ENCODE measurements at regions not wholly inside any gene's neighbourhood (a gene's known extent, or its start where the extent isn't known, plus 50 kb on each side); places are given as distances from the start of the nearest gene placed in this dataset.

- Histone ChIP-seq H3K9me3 (ENCODE audit: control insufficient read depth, low read length) (no peaks in the 10 kb centered on the region), H3K27ac (ENCODE audit: insufficient read depth, low read depth, low read length, poor library complexity, severe bottlenecking) (no peak overlapping the region), H3K4me3 (ENCODE audit: insufficient read depth, low read depth, low read length) (no peak overlapping the region), H3K27me3 (ENCODE audit: control insufficient read depth, insufficient read depth, low read length, poor library complexity, severe bottlenecking) (no peaks in the 10 kb centered on the region), H3K4me1 (ENCODE audit: control insufficient read depth, insufficient read depth, low read length) (peaks cover 4% of the 10 kb centered on the region), H3K36me3 (ENCODE audit: control insufficient read depth, insufficient read depth, low read length) (no peaks in the 10 kb centered on the region)
- WGBS, 2 experiments, result 68 to 72% methylated on average over 4 of the region's 4 CpGs
These were observed 477.7 kb upstream of the HS6ST1 start for GRCh38 chr2:128796321-128796720.

- Histone ChIP-seq H3K36me3 (ENCODE audit: control insufficient read depth, insufficient read depth, low read length) (no peaks in the 10 kb centered on the region), H3K4me1 (ENCODE audit: control insufficient read depth, insufficient read depth, low read length) (no peaks in the 10 kb centered on the region), H3K27ac (ENCODE audit: insufficient read depth, low read depth, low read length, poor library complexity, severe bottlenecking) (no peak overlapping the region), H3K4me3 (ENCODE audit: insufficient read depth, low read depth, low read length) (no peak overlapping the region), H3K9me3 (ENCODE audit: control insufficient read depth, low read length) (no peaks in the 10 kb centered on the region), H3K27me3 (ENCODE audit: control insufficient read depth, insufficient read depth, low read length, poor library complexity, severe bottlenecking) (no peaks in the 10 kb centered on the region)
- WGBS, 2 experiments, result 92 to 93% methylated on average over 4 of the region's 4 CpGs
These were observed 478.4 kb upstream of the HS6ST1 start for GRCh38 chr2:128797092-128797491.

DNA sequence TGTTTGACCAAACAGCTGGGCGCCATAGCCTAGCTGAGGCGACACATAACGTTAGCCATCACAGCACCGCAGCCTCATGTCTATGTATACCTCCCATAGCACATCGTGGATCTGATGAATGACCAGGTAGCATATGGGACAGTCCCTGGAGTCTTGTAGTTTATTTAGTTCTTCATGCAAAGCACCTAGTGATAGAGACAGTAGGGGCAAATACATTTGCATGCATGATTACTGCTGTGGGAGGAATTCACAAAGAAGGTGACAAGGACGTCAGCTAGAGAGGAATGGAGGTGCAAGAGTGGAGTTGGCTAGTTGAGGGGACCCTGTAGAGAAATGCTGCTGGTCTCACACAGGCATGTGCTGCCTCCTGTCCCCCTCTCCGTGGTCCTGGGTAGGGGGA, 478.9 kb upstream of the HS6ST1 start:
- H3K27me3 ChIP-seq (ENCODE audit: control insufficient read depth, insufficient read depth, low read length, poor library complexity, severe bottlenecking), result no peaks in the 10 kb centered on the region
- no peak overlapping the region for H3K4me3 ChIP-seq (ENCODE audit: insufficient read depth, low read depth, low read length)
- 93% methylated on average over 7 of the region's 7 CpGs for WGBS, 2 experiments
- H3K4me1 ChIP-seq (ENCODE audit: control insufficient read depth, insufficient read depth, low read length), result no peaks in the 10 kb centered on the region
- no peaks in the 10 kb centered on the region for H3K9me3 ChIP-seq (ENCODE audit: control insufficient read depth, low read length)
- no peak overlapping the region for H3K27ac ChIP-seq (ENCODE audit: insufficient read depth, low read depth, low read length, poor library complexity, severe bottlenecking)
- H3K36me3 ChIP-seq (ENCODE audit: control insufficient read depth, insufficient read depth, low read length), result no peaks in the 10 kb centered on the region

GRCh38 chr2:128797937-128798336, 479.3 kb upstream of the HS6ST1 start:
- no peaks in the 10 kb centered on the region for H3K27me3 ChIP-seq (ENCODE audit: control insufficient read depth, insufficient read depth, low read length, poor library complexity, severe bottlenecking)
- H3K9me3 ChIP-seq (ENCODE audit: control insufficient read depth, low read length), result no peaks in the 10 kb centered on the region
- H3K4me3 ChIP-seq (ENCODE audit: insufficient read depth, low read depth, low read length), result no peak overlapping the region
- H3K4me1 ChIP-seq (ENCODE audit: control insufficient read depth, insufficient read depth, low read length), result no peaks in the 10 kb centered on the region
- no peak overlapping the region for H3K27ac ChIP-seq (ENCODE audit: insufficient read depth, low read depth, low read length, poor library complexity, severe bottlenecking)
- 92 to 93% methylated on average over 6 of the region's 6 CpGs for WGBS, 2 experiments
- H3K36me3 ChIP-seq (ENCODE audit: control insufficient read depth, insufficient read depth, low read length), result no peaks in the 10 kb centered on the region

DNA sequence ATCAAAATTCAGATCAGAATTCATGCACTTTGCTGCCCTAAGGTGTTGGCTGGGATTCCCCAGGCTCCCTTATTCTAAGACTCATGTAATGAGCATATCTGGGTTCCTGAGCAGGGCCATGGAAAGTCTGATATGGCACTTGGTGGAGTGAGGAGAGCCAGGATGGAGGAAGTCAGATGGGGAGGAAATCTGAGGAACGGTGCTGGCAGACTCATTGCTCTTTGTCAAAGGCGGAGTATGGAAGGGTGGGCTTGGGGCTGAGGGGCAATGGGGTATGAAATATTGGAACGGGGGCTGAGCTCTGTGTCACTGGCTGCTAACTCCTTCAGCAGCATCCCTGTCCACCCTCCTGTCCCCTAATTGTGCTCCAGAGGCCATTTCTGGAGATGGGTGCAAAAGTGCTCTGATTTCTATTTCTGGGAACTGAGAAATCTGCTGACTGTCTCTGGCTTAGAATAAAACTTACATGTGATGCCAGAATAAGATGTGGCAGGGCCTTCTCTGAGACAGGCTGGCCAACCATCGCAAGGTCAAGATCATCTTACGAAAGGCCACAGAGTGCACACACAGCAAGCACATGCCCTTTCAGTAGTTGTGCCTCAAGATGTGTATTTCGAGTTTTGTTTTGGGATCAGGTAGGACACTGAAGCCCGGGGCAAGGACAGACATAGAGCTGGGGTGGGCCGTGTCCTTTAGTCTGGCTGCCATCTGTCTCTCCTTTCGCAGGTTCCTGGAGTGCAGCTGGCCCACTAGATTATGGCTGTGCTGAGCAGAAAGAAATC, 480.0 kb upstream of the HS6ST1 start:
- H3K27ac ChIP-seq (ENCODE audit: insufficient read depth, low read depth, low read length, poor library complexity, severe bottlenecking), result no peak overlapping the region
- H3K9me3 ChIP-seq (ENCODE audit: control insufficient read depth, low read length), result no peaks in the 10 kb centered on the region
- no peaks in the 10 kb centered on the region for H3K27me3 ChIP-seq (ENCODE audit: control insufficient read depth, insufficient read depth, low read length, poor library complexity, severe bottlenecking)
- no peaks in the 10 kb centered on the region for H3K36me3 ChIP-seq (ENCODE audit: control insufficient read depth, insufficient read depth, low read length)
- H3K4me3 ChIP-seq (ENCODE audit: insufficient read depth, low read depth, low read length), result no peak overlapping the region
- WGBS, 2 experiments, result 86 to 93% methylated on average over 8 to 9 of the region's 9 CpGs
- no peaks in the 10 kb centered on the region for H3K4me1 ChIP-seq (ENCODE audit: control insufficient read depth, insufficient read depth, low read length)

DNA sequence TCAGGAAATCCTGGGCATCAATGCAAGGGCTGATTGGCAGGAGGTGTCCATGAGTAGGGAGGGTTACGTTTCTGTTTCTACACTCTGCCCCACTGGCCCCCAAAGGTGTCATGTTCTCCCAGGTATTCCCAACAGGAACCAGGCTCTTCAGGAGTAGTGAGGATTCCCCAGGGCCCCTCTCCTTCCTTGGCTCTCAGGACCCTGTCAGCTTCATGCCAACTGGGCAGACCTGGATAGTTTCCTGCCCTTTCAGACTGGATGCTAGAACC, 480.6 kb upstream of the HS6ST1 start:
- Histone ChIP-seq H3K27me3 (ENCODE audit: control insufficient read depth, insufficient read depth, low read length, poor library complexity, severe bottlenecking) (no peaks in the 10 kb centered on the region), H3K9me3 (ENCODE audit: control insufficient read depth, low read length) (no peaks in the 10 kb centered on the region), H3K4me1 (ENCODE audit: control insufficient read depth, insufficient read depth, low read length) (no peaks in the 10 kb centered on the region), H3K27ac (ENCODE audit: insufficient read depth, low read depth, low read length, poor library complexity, severe bottlenecking) (no peak overlapping the region), H3K36me3 (ENCODE audit: control insufficient read depth, insufficient read depth, low read length) (no peaks in the 10 kb centered on the region), H3K4me3 (ENCODE audit: insufficient read depth, low read depth, low read length) (no peak overlapping the region)
- WGBS, 2 experiments, result 72 to 89% methylated on average over 1 of the region's 1 CpG

DNA sequence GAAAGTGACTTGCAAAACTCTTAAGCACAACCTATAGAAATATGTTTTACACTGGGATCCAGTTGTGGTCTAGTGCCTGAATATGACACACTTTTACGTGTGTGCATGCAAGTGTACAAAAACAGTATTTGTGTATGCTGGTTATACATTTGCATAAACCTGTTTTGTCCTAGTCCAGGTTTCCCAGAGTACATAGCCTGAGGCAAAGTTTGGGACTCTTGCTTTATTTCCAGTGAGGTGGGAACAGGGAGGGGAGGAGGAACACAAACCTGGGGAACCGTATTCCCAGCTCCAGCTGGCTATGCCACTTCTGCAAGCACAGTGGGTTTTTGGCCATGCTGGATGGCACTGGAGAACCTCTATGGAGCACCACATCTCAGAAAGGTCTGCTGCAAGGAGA, 481.1 kb upstream of the HS6ST1 start:
- H3K4me1 ChIP-seq (ENCODE audit: control insufficient read depth, insufficient read depth, low read length), result no peaks in the 10 kb centered on the region
- no peaks in the 10 kb centered on the region for H3K27me3 ChIP-seq (ENCODE audit: control insufficient read depth, insufficient read depth, low read length, poor library complexity, severe bottlenecking)
- H3K4me3 ChIP-seq (ENCODE audit: insufficient read depth, low read depth, low read length), result no peak overlapping the region
- H3K9me3 ChIP-seq (ENCODE audit: control insufficient read depth, low read length), result no peaks in the 10 kb centered on the region
- no peaks in the 10 kb centered on the region for H3K36me3 ChIP-seq (ENCODE audit: control insufficient read depth, insufficient read depth, low read length)
- H3K27ac ChIP-seq (ENCODE audit: insufficient read depth, low read depth, low read length, poor library complexity, severe bottlenecking), result no peak overlapping the region
- WGBS, 2 experiments, result 92 to 93% methylated on average over 2 of the region's 2 CpGs

- no peak overlapping the region for H3K27ac ChIP-seq (ENCODE audit: insufficient read depth, low read depth, low read length, poor library complexity, severe bottlenecking)
- WGBS, 2 experiments, result 90% methylated on average over 1 of the region's 1 CpG; no CpG with 5 or more reads in 1 of the 2 experiments
- no peak overlapping the region for H3K4me3 ChIP-seq (ENCODE audit: insufficient read depth, low read depth, low read length)
- H3K4me1 ChIP-seq (ENCODE audit: control insufficient read depth, insufficient read depth, low read length), result no peaks in the 10 kb centered on the region
- H3K36me3 ChIP-seq (ENCODE audit: control insufficient read depth, insufficient read depth, low read length), result no peaks in the 10 kb centered on the region
- H3K27me3 ChIP-seq (ENCODE audit: control insufficient read depth, insufficient read depth, low read length, poor library complexity, severe bottlenecking), result no peaks in the 10 kb centered on the region
- H3K9me3 ChIP-seq (ENCODE audit: control insufficient read depth, low read length), result no peaks in the 10 kb centered on the region
These were observed 482.9 kb upstream of the HS6ST1 start for GRCh38 chr2:128801576-128801975.

DNA sequence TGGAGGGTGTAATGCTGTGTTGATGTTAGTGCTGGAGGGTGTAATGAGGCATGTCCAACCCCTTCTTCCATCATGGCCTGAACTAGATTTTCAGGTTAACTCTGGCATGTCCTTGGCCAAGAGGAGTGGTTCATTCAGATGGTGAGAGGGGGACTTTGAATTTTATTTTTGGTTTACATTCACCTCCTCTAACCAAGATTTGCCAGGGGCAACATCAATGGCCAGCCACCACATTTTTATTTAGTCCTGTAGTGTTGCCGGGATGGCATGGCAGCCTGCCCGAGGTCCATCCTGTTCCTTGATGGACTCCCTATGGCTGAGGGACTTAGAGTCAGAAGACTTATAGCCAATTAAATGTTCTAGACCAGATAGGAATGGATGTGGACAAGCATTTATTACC, 484.6 kb upstream of the HS6ST1 start:
- Histone ChIP-seq H3K27me3 (ENCODE audit: control insufficient read depth, insufficient read depth, low read length, poor library complexity, severe bottlenecking) (no peaks in the 10 kb centered on the region), H3K4me1 (ENCODE audit: control insufficient read depth, insufficient read depth, low read length) (no peaks in the 10 kb centered on the region), H3K9me3 (ENCODE audit: control insufficient read depth, low read length) (no peaks in the 10 kb centered on the region), H3K27ac (ENCODE audit: insufficient read depth, low read depth, low read length, poor library complexity, severe bottlenecking) (no peak overlapping the region), H3K36me3 (ENCODE audit: control insufficient read depth, insufficient read depth, low read length) (no peaks in the 10 kb centered on the region), H3K4me3 (ENCODE audit: insufficient read depth, low read depth, low read length) (no peak overlapping the region)
- 92 to 98% methylated on average over 2 of the region's 2 CpGs for WGBS, 2 experiments

- Histone ChIP-seq H3K9me3 (ENCODE audit: control insufficient read depth, low read length) (no peaks in the 10 kb centered on the region), H3K27ac (ENCODE audit: insufficient read depth, low read depth, low read length, poor library complexity, severe bottlenecking) (no peak overlapping the region), H3K36me3 (ENCODE audit: control insufficient read depth, insufficient read depth, low read length) (no peaks in the 10 kb centered on the region), H3K4me3 (ENCODE audit: insufficient read depth, low read depth, low read length) (no peak overlapping the region), H3K4me1 (ENCODE audit: control insufficient read depth, insufficient read depth, low read length) (no peaks in the 10 kb centered on the region), H3K27me3 (ENCODE audit: control insufficient read depth, insufficient read depth, low read length, poor library complexity, severe bottlenecking) (no peaks in the 10 kb centered on the region)
- WGBS, 2 experiments, result 89 to 91% methylated on average over 2 of the region's 2 CpGs
These were observed 486.6 kb upstream of the HS6ST1 start for GRCh38 chr2:128805237-128805636.

GRCh38 chr2:128805918-128806317, 487.2 kb upstream of the HS6ST1 start:
- no peaks in the 10 kb centered on the region for H3K9me3 ChIP-seq (ENCODE audit: control insufficient read depth, low read length)
- WGBS, 2 experiments, result 89 to 100% methylated on average over 1 to 2 of the region's 2 CpGs

More at GRCh38 chr2:128805918-128806317, 487.2 kb upstream of the HS6ST1 start:
- Histone ChIP-seq H3K4me3 (ENCODE audit: insufficient read depth, low read depth, low read length) (no peak overlapping the region), H3K27ac (ENCODE audit: insufficient read depth, low read depth, low read length, poor library complexity, severe bottlenecking) (no peak overlapping the region), H3K4me1 (ENCODE audit: control insufficient read depth, insufficient read depth, low read length) (no peaks in the 10 kb centered on the region), H3K36me3 (ENCODE audit: control insufficient read depth, insufficient read depth, low read length) (no peaks in the 10 kb centered on the region), H3K27me3 (ENCODE audit: control insufficient read depth, insufficient read depth, low read length, poor library complexity, severe bottlenecking) (no peaks in the 10 kb centered on the region)
